SK-N-SH (cell line): ENCODE measurements at regions not wholly inside any gene's neighbourhood (a gene's known extent, or its start where the extent isn't known, plus 50 kb on each side); places are given as distances from the start of the nearest gene placed in this dataset.

ENCODE experiments used
- CTCF ChIA-PET: fragments of 300-600, 350-600 bp; formaldehyde crosslinking; extraction: SDS; loops from one replicate; lab custom pipeline; 2021; lab: Yijun Ruan, JAX
- POLR2A ChIA-PET: fragments of 350-600 bp; sonication (Branson Sonifier 250); formaldehyde crosslinking; extraction: SDS; loops from one replicate; lab custom pipeline; 2020; ENCODE audit warnings: antibody characterized with exemption, inconsistent platforms; lab: Yijun Ruan, JAX
- DNase-seq: peaks from one replicate; pipeline ENCODE4 v3.0.0; 2012
- H2AFZ ChIP-seq: fragments of 200-600 bp; sonication (generic); 2 replicates; pipeline ENCODE4 v1.8.1; 2016; ENCODE audit warnings: antibody characterized with exemption, mild to moderate bottlenecking, low read depth
- H3F3A ChIP-seq: fragments of 200-600 bp; sonication (generic); replicated peaks from 2 replicates; pipeline ENCODE3; 2016; ENCODE audit warnings: antibody characterized with exemption, mild to moderate bottlenecking; ENCODE audit not compliant: insufficient read depth
- H3K27ac ChIP-seq, 2 experiments: fragments of 200-500 bp in 1 of 2; fragments of 200-600 bp in 1 of 2; sonication (Bioruptor generic) in 1 of 2; sonication (generic), shearing (Covaris generic) in 1 of 2; 2 replicates each; pipeline versions ENCODE4 v1.5.1 to v1.6.1; 2014 to 2016; ENCODE audit warnings: low read depth in 2 of 2, inconsistent platforms in 1 of 2, low read length in 1 of 2, mild to moderate bottlenecking in 1 of 2, mixed read lengths in 1 of 2
- H3K27me3 ChIP-seq: fragments of 200-600 bp; sonication (generic), shearing (Covaris generic); 2 replicates; pipeline ENCODE4 v1.6.1; 2016; ENCODE audit warnings: mixed run types; ENCODE audit not compliant: insufficient read depth
- H3K36me3 ChIP-seq, 2 experiments: fragments of 200-500 bp in 1 of 2; fragments of 200-600 bp in 1 of 2; sonication (Bioruptor generic) in 1 of 2; sonication (generic) in 1 of 2; replicated peaks in 1 of 2; 2 replicates each; pipeline versions ENCODE3 to v1.5.1; 2014 to 2016; ENCODE audit warnings: low read length in 1 of 2, mild to moderate bottlenecking in 1 of 2; ENCODE audit not compliant: insufficient read depth in 2 of 2, control insufficient read depth in 1 of 2
- H3K4me1 ChIP-seq, 2 experiments: fragments of 200-500 bp in 1 of 2; fragments of 200-600 bp in 1 of 2; sonication (Bioruptor generic) in 1 of 2; sonication (generic), shearing (Covaris generic) in 1 of 2; 2 replicates each; pipeline versions ENCODE4 v1.5.1 to v1.6.1; 2014 to 2016; ENCODE audit warnings: low read depth in 1 of 2, low read length in 1 of 2, mixed run types in 1 of 2; ENCODE audit not compliant: insufficient read depth in 2 of 2, control insufficient read depth in 1 of 2
- H3K4me2 ChIP-seq: fragments of 200-600 bp; sonication (generic), shearing (Covaris generic); 2 replicates; pipeline ENCODE4 v1.6.1; 2017; ENCODE audit warnings: mixed run types
- H3K4me3 ChIP-seq, 2 experiments: fragments of 200-500 bp in 1 of 2; fragments of 200-600 bp in 1 of 2; sonication (Bioruptor generic) in 1 of 2; sonication (generic), shearing (Covaris generic) in 1 of 2; 2 replicates each; pipeline versions ENCODE4 v1.5.1 to v1.8.1; 2014 to 2016; ENCODE audit warnings: low read depth in 2 of 2, inconsistent platforms in 1 of 2, low read length in 1 of 2, mild to moderate bottlenecking in 1 of 2, mixed read lengths in 1 of 2, moderate library complexity in 1 of 2
- H3K79me2 ChIP-seq: fragments of 200-600 bp; sonication (generic); 2 replicates; pipeline ENCODE4 v1.8.1; 2017; ENCODE audit warnings: mild to moderate bottlenecking; ENCODE audit not compliant: insufficient read depth
- H3K9ac ChIP-seq: fragments of 200-600 bp; sonication (generic); 2 replicates; pipeline ENCODE4 v1.6.1; 2017; ENCODE audit warnings: mixed run types
- H3K9me2 ChIP-seq: fragments of 200-600 bp; sonication (generic); 2 replicates; pipeline ENCODE4 v1.6.1; 2017; ENCODE audit warnings: mixed run types
- H3K9me3 ChIP-seq: fragments of 200-600 bp; sonication (generic); 2 replicates; pipeline ENCODE4 v1.6.1; 2017; ENCODE audit warnings: mixed run types, mild to moderate bottlenecking, moderate library complexity
- H4K20me1 ChIP-seq: fragments of 200-600 bp; sonication (generic); 2 replicates; pipeline ENCODE4 v1.6.1; 2017; ENCODE audit warnings: mild to moderate bottlenecking, mixed run types; ENCODE audit not compliant: insufficient read depth
- EP300 ChIP-seq, 2 experiments: IDR thresholded peaks; 2 replicates each; pipeline versions ENCODE4 v1.4.0 to v1.6.1; 2012; ENCODE audit warnings: borderline replicate concordance in 1 of 2, low read depth in 1 of 2, low read length in 1 of 2
- FOXJ3 ChIP-seq: sonication (generic); formaldehyde crosslinking; IDR thresholded peaks from 2 replicates; pipeline ENCODE4 v1.5.1; 2020; ENCODE audit warnings: mild to moderate bottlenecking, missing genetic modification reagents
- FOXM1 ChIP-seq: IDR thresholded peaks from 2 replicates; pipeline ENCODE4 v1.4.0; 2012; ENCODE audit warnings: low read depth, mild to moderate bottlenecking
- GABPA ChIP-seq: IDR thresholded peaks from 2 replicates; pipeline ENCODE4 v1.4.0; 2012; ENCODE audit warnings: low read depth, mild to moderate bottlenecking
- IRF3 ChIP-seq: fragments of 150-350 bp; IDR thresholded peaks from 2 replicates; pipeline ENCODE4 v1.6.1; 2016; ENCODE audit warnings: mild to moderate bottlenecking, low read depth, low read length
- JUND ChIP-seq: IDR thresholded peaks from 2 replicates; pipeline ENCODE4 v1.4.0; 2012
- MAX ChIP-seq: IDR thresholded peaks from 2 replicates; pipeline ENCODE4 v1.4.0; 2012; ENCODE audit warnings: low read depth
- NFIC ChIP-seq: IDR thresholded peaks from 2 replicates; pipeline ENCODE4 v1.4.0; 2012; ENCODE audit warnings: borderline replicate concordance
- NRF1 ChIP-seq: IDR thresholded peaks from 2 replicates; pipeline ENCODE4 v1.6.1; 2012; ENCODE audit warnings: low read depth, mild to moderate bottlenecking, low read length
- POLR2AphosphoS5 ChIP-seq: IDR thresholded peaks from 2 replicates; pipeline ENCODE4 v1.6.1; 2012; ENCODE audit warnings: low read depth, low read length
- RAD21 ChIP-seq: IDR thresholded peaks from 2 replicates; pipeline ENCODE4 v1.6.1; 2012; ENCODE audit warnings: mild to moderate bottlenecking, low read length
- RCOR1 ChIP-seq: fragments of 150-350 bp; IDR thresholded peaks from 2 replicates; pipeline ENCODE4 v1.6.1; 2017; ENCODE audit warnings: antibody characterized with exemption, low read length
- REST ChIP-seq: IDR thresholded peaks from 2 replicates; pipeline ENCODE4 v1.6.1; 2012; ENCODE audit warnings: mild to moderate bottlenecking, low read depth, low read length, moderate library complexity
- RFX5 ChIP-seq: IDR thresholded peaks from 2 replicates; pipeline ENCODE4 v1.6.1; 2012; ENCODE audit warnings: mild to moderate bottlenecking, improper control_type of control experiment, low read length
- RXRA ChIP-seq: IDR thresholded peaks from 2 replicates; pipeline ENCODE4 v1.4.0; 2012; ENCODE audit warnings: low read depth, mild to moderate bottlenecking, borderline replicate concordance
- SIN3A ChIP-seq: IDR thresholded peaks from 2 replicates; pipeline ENCODE4 v1.6.1; 2012; ENCODE audit warnings: low read depth, mild to moderate bottlenecking, low read length, moderate library complexity, borderline replicate concordance
- SMC3 ChIP-seq: IDR thresholded peaks from 2 replicates; pipeline ENCODE4 v1.6.1; 2012; ENCODE audit warnings: low read depth, low read length, improper control_type of control experiment
- TCF12 ChIP-seq: IDR thresholded peaks from 2 replicates; pipeline ENCODE4 v1.4.0; 2012
- USF1 ChIP-seq: IDR thresholded peaks from 2 replicates; pipeline ENCODE4 v1.4.0; 2012; ENCODE audit warnings: low read depth, borderline replicate concordance
- USF2 ChIP-seq: fragments of 150-350 bp; IDR thresholded peaks from 2 replicates; pipeline ENCODE4 v1.6.1; 2017; ENCODE audit warnings: antibody characterized with exemption, low read length, low read depth, borderline replicate concordance
- YY1 ChIP-seq: IDR thresholded peaks from 2 replicates; pipeline ENCODE4 v1.4.0; 2012; ENCODE audit warnings: low read depth, mild to moderate bottlenecking
- WGBS: methylation state at CpG from one replicate; pipeline ENCODE4 v1.1.6; 2017; ENCODE audit warnings: low lambda C conversion rate; 5-methylcytosine and 5-hydroxymethylcytosine counted together
- TF ChIP-seq, protein P1 (sequence below): fragments of 200-600 bp; sonication (generic); IDR thresholded peaks from 2 replicates; pipeline ENCODE4 v1.6.1; 2017; ENCODE audit warnings: antibody characterized with exemption, mild to moderate bottlenecking, moderate library complexity

DNA sequence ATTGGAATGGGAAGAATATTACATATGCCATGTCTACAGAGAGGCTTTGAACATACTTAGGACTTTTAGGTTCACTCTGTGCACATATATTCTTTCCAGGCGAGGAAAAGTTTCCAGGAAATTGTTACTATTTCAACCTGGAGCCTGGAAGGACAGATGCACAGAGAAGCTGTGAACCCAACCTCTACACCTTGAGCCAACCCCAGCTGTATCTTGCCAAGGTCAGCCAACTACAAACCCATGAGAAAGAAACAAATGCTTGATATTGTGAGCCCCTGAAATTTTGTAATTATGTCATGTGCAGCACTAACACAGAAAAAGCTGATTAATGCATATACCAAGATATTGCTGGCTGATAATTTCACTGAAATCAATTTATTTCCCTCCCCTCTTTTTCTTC lies 404.9 kb downstream of the GLRX3 start:
- H3K4me3 ChIP-seq: no peak overlapping the region
- H2AFZ ChIP-seq: no peak overlapping the region
- H3K4me1 ChIP-seq: no peaks in the 10 kb centered on the region
- no peaks in the 10 kb centered on the region for H3K36me3 ChIP-seq
- WGBS: 5% methylated on average over 1 of the region's 1 CpG
- no peak overlapping the region for H3K27ac ChIP-seq
- H3K4me2 ChIP-seq: no peak overlapping the region
- H3K9me3 ChIP-seq: peaks cover 8% of the 10 kb centered on the region; the same call in 1 of the 2 replicates
- no peaks in the 10 kb centered on the region for H4K20me1 ChIP-seq
- ChIA-PET POLR2A (no interaction called here), CTCF (no interaction called here)
- TF ChIP-seq NRF1 (no peak), USF1 (no peak), REST (no peak), RXRA (no peak), GABPA (no peak), NFIC (no peak), MAX (no peak), RAD21 (no peak), JUND (no peak), RFX5 (no peak), FOXJ3 (CRISPR knock-in tag) (no peak), EP300 (IDR thresholded peaks at IDR 0.05; ENCODE audit: borderline replicate concordance in 1 of 2, low read depth in 1 of 2, low read length in 1 of 2) (no peak)
- no peaks in the 10 kb centered on the region for H3F3A ChIP-seq
- no peak overlapping the region for H3K9ac ChIP-seq
- H3K79me2 ChIP-seq: no peaks in the 10 kb centered on the region
- no peaks in the 10 kb centered on the region for H3K27me3 ChIP-seq
- no peak for DNase-seq
- H3K9me2 ChIP-seq: no peaks in the 10 kb centered on the region

DNA sequence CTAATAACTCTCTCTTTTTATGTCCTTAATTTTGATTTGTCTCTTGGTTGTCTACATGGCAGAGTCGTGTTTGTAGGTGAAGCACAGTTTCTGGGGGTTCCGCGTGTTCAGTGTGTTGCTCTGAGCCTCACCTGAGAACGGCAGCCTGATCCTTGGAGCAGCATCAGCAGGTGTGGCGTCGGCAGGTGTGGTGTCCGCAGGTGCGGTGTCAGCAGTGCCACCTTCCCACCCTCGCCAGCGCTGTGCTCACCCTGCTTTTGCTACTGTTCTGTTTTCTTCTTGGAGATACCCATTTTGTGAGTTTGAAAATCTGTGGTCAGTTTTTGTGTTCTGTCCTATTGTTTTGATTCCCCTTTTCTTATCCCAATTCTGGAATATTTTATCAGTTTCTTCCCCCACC lies 406.6 kb downstream of the GLRX3 start:
- 31% methylated on average over 10 of the region's 10 CpGs for WGBS
- CTCF ChIA-PET: no interaction called here
- TF ChIP-seq FOXM1: no peak
- TF ChIP-seq GABPA: no peak
- TF ChIP-seq SIN3A: no peak
- TF ChIP-seq YY1: no peak
- no peak for TF ChIP-seq POLR2AphosphoS5
- TF ChIP-seq, protein P1, sequence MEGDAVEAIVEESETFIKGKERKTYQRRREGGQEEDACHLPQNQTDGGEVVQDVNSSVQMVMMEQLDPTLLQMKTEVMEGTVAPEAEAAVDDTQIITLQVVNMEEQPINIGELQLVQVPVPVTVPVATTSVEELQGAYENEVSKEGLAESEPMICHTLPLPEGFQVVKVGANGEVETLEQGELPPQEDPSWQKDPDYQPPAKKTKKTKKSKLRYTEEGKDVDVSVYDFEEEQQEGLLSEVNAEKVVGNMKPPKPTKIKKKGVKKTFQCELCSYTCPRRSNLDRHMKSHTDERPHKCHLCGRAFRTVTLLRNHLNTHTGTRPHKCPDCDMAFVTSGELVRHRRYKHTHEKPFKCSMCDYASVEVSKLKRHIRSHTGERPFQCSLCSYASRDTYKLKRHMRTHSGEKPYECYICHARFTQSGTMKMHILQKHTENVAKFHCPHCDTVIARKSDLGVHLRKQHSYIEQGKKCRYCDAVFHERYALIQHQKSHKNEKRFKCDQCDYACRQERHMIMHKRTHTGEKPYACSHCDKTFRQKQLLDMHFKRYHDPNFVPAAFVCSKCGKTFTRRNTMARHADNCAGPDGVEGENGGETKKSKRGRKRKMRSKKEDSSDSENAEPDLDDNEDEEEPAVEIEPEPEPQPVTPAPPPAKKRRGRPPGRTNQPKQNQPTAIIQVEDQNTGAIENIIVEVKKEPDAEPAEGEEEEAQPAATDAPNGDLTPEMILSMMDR: no peak
- no peak for TF ChIP-seq EP300 (IDR thresholded peaks at IDR 0.05; ENCODE audit: borderline replicate concordance in 1 of 2, low read depth in 1 of 2, low read length in 1 of 2)
- TF ChIP-seq TCF12: no peak
- no peak for TF ChIP-seq RCOR1
- TF ChIP-seq RAD21: no peak
- TF ChIP-seq SMC3: no peak
- TF ChIP-seq IRF3: no peak
- TF ChIP-seq USF2: no peak

More for the DNA sequence above, 406.6 kb downstream of the GLRX3 start:
- H3K4me2 ChIP-seq: no peak overlapping the region
- no peaks in the 10 kb centered on the region for H3K79me2 ChIP-seq
- POLR2A ChIA-PET: no interaction called here
- no peaks in the 10 kb centered on the region for H3K27me3 ChIP-seq
- no peaks in the 10 kb centered on the region for H3K9me2 ChIP-seq
- no peaks in the 10 kb centered on the region for H4K20me1 ChIP-seq
- no peak overlapping the region for H2AFZ ChIP-seq
- DNase-seq: no peak
- H3K36me3 ChIP-seq: no peaks in the 10 kb centered on the region
- H3K9me3 ChIP-seq: no peaks in the 10 kb centered on the region; the same call in 1 of the 2 replicates
- H3K4me3 ChIP-seq: no peak overlapping the region
- no peak overlapping the region for H3K9ac ChIP-seq
- no peaks in the 10 kb centered on the region for H3F3A ChIP-seq
- H3K4me1 ChIP-seq: no peaks in the 10 kb centered on the region
- H3K27ac ChIP-seq: no peak overlapping the region
